ENCODE measurements at regions not wholly inside any gene's neighbourhood (a gene's known extent, or its start where the extent isn't known, plus 50 kb on each side); places are given as distances from the start of the nearest gene placed in this dataset.

DNA sequence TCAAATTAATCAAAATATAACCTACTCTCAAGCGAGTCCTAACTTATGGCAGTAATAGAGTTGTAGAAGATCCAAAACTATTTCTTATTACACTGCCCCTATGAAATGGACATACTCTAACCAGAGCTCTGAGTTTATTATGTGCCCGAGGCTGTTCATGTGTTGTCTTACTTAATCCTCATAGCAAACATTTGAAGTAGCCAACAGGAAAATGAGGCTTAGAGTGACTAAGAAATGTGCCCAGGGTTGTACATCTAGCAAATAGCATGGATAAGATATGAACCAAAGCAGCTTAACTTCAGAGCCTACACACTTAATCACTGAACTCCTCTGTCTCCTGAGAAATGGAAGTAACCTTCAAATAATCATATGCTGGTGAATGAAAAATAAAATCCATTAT lies 1551.7 kb downstream of the MAT2B start:
- TF ChIP-seq, protein P1, sequence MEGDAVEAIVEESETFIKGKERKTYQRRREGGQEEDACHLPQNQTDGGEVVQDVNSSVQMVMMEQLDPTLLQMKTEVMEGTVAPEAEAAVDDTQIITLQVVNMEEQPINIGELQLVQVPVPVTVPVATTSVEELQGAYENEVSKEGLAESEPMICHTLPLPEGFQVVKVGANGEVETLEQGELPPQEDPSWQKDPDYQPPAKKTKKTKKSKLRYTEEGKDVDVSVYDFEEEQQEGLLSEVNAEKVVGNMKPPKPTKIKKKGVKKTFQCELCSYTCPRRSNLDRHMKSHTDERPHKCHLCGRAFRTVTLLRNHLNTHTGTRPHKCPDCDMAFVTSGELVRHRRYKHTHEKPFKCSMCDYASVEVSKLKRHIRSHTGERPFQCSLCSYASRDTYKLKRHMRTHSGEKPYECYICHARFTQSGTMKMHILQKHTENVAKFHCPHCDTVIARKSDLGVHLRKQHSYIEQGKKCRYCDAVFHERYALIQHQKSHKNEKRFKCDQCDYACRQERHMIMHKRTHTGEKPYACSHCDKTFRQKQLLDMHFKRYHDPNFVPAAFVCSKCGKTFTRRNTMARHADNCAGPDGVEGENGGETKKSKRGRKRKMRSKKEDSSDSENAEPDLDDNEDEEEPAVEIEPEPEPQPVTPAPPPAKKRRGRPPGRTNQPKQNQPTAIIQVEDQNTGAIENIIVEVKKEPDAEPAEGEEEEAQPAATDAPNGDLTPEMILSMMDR (IDR thresholded peaks at IDR 0.05; ENCODE audit: extremely low read depth, missing control alignments), result no peak
- no peak for DNase-seq (ENCODE audit: low spot score)

GRCh38 chr5:165066751-165067385 lies 1561.4 kb downstream of the MAT2B start:
- no peak for DNase-seq (ENCODE audit: low spot score)
- TF ChIP-seq, protein P1 (IDR thresholded peaks at IDR 0.05; ENCODE audit: extremely low read depth, missing control alignments), result no peak

DNA sequence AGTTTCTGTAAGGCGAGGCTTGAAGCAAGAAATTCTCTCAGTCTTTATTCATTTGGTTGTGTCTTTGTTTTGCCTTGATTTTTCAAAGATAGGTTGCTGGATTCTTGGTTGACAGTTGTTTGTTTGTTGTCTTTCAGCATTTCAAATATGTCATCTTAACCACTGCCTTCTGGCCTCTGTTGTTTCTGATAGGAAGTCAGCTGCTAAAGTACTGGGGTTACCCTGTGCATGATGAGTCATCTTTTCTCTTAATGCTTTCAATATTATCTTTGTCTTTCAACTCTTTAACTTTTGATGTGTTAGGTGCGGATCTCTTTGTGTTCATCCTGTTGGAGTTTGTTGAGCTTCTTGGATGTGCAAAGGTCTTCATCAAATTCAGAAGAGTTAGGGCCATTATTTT lies 1571.3 kb downstream of the MAT2B start:
- TF ChIP-seq, protein P1 (IDR thresholded peaks at IDR 0.05; ENCODE audit: extremely low read depth, missing control alignments), result no peak
- DNase-seq (ENCODE audit: low spot score), result no peak

DNA sequence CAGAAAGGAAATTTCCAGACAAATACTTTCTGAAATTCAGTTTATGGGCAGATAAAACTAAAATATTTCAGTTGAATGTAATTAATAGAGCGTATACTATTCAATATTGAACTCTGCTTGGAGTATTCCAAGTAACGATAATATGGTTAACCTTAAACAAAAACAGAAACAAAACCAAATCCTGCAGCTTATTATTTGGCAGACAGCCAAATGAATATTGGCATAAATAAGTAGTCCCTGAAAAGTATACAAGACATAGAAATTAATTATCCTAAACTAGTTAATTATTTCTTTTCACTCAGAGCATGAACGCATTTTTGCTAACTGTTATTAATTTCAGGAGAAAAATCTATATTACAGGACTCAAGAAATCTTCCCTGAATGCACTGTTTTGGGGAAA lies 1574.0 kb downstream of the MAT2B start:
- TF ChIP-seq, protein P1 (IDR thresholded peaks at IDR 0.05; ENCODE audit: extremely low read depth, missing control alignments), result no peak
- no peak for DNase-seq (ENCODE audit: low spot score)

DNA sequence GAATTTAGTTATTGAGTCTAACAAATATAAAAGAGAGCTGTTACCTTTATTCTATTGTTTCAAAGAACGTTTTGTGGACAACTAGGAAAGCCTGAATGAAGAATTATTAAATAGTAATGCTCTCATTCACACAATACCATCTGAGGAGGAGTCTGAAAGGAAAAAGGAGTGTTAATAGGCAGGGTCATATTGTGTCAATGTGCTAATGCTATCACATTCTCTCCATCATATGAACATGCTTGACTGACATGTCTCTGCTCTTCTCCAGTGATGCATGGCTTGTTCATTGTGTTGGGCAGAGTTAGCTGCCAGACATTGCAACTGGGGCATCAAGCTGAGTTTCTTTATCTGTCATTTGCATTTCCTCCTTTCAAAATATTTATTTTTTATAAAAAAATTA lies 1578.0 kb downstream of the MAT2B start:
- no peak for DNase-seq (ENCODE audit: low spot score)
- TF ChIP-seq, protein P1 (IDR thresholded peaks at IDR 0.05; ENCODE audit: extremely low read depth, missing control alignments), result no peak

GRCh38 chr5:165086465-165086864 lies 1581.0 kb downstream of the MAT2B start:
- TF ChIP-seq, protein P1 (IDR thresholded peaks at IDR 0.05; ENCODE audit: extremely low read depth, missing control alignments), result no peak
- DNase-seq (ENCODE audit: low spot score), result no peak

DNA sequence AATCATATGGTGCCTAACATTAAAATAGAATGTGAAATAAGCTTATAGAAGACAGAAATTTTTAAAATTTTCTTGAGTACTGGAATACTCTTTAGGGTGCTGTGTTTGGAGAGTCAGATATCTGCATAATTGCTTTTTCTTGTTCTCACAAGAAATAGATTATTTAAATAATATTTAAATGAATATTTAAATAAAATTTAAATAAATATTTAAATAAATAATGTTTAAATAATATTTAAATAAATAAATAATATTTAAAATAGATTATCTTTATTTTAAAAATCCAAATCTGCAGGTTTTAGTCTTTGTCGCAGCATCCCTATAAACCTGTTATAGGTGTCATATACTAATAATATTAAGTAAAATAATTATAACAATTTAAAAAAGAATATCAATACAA lies 1589.4 kb downstream of the MAT2B start:
- DNase-seq (ENCODE audit: low spot score), result no peak
- TF ChIP-seq, protein P1 (IDR thresholded peaks at IDR 0.05; ENCODE audit: extremely low read depth, missing control alignments), result no peak
